ENCODE measurements at regions not wholly inside any gene's neighbourhood (a gene's known extent, or its start where the extent isn't known, plus 50 kb on each side); places are given as distances from the start of the nearest gene placed in this dataset.
"Not testable (repeated sequence)": the region's sequence is repeated elsewhere in the genome, so short reads cannot be mapped to it uniquely, and the experiment has no call there.

DNA sequence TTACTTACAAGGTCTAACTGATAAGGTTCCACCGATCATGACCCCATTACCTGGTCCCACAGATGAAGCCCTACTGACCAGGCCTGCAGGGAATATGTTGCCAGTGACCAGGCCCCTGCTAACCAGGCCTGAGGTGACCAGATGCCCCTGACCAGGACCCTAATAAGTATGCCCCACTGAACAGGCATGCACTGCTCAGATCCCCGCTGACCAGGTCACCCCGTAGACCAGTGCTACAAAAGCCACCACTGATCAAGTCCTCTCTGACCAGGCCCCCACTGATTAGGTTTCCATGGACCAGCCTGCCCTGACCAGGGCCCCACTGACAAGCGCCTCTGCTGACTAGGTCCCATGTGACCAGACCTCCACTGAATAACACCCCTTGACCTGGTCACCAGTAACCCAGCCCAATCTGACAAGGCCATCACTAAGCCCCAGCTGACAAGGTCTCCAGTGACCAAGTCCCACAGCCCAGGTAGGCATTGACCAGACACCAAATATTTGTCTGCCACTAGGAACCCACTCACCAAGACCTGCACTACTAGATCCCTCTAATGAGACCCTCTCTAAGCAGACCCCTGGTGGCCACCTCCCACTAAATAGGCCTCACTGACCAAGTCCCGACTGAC is 228.5 kb downstream of the CWH43 start:
- H3K36me3 Mint-ChIP-seq; H3K36me3 ChIP-seq (ENCODE audit: insufficient read depth, low read length); H3K27ac ChIP-seq (ENCODE audit: low read depth, low read length); H3K9me3 ChIP-seq (ENCODE audit: low read length); H3K27me3 ChIP-seq (ENCODE audit: insufficient read depth, low read length, poor library complexity, severe bottlenecking); H3K4me3 ChIP-seq (ENCODE audit: low read length); H3K27ac Mint-ChIP-seq; H3K4me3 Mint-ChIP-seq; H3K27me3 Mint-ChIP-seq; H3K4me1 ChIP-seq (ENCODE audit: insufficient read depth, low read length); POLR2A ChIA-PET; CTCF ChIA-PET; H3K4me1 Mint-ChIP-seq; DNase-seq: not testable (repeated sequence)
- peaks cover 8 to 44% (median 18%) of the 10 kb centered on the region in 5 donors for H3K9me3 Mint-ChIP-seq

- not testable (repeated sequence) for H3K36me3 Mint-ChIP-seq
Measured at GRCh38 chr4:49215082-49215479, 229.0 kb downstream of the CWH43 start.

GRCh38 chr4:49216606-49217005 is 230.5 kb downstream of the CWH43 start:
- H3K4me3 Mint-ChIP-seq; H3K4me1 ChIP-seq (ENCODE audit: insufficient read depth, low read length); H3K27ac ChIP-seq (ENCODE audit: low read depth, low read length); H3K36me3 ChIP-seq (ENCODE audit: insufficient read depth, low read length); H3K4me1 Mint-ChIP-seq; H3K36me3 Mint-ChIP-seq; H3K27ac Mint-ChIP-seq; H3K27me3 ChIP-seq (ENCODE audit: insufficient read depth, low read length, poor library complexity, severe bottlenecking); POLR2A ChIA-PET; H3K9me3 ChIP-seq (ENCODE audit: low read length); CTCF ChIA-PET; H3K27me3 Mint-ChIP-seq; DNase-seq; H3K4me3 ChIP-seq (ENCODE audit: low read length): not testable (repeated sequence)
- H3K9me3 Mint-ChIP-seq, result peaks cover 14 to 55% (median 22%) of the 10 kb centered on the region in 5 donors

More at GRCh38 chr4:49215082-49215479, 229.0 kb downstream of the CWH43 start:
- H3K27ac ChIP-seq (ENCODE audit: low read depth, low read length); H3K4me3 ChIP-seq (ENCODE audit: low read length); H3K9me3 ChIP-seq (ENCODE audit: low read length); H3K4me1 Mint-ChIP-seq; H3K27me3 ChIP-seq (ENCODE audit: insufficient read depth, low read length, poor library complexity, severe bottlenecking); POLR2A ChIA-PET; CTCF ChIA-PET; H3K4me3 Mint-ChIP-seq; H3K27ac Mint-ChIP-seq; H3K36me3 ChIP-seq (ENCODE audit: insufficient read depth, low read length); H3K27me3 Mint-ChIP-seq; H3K4me1 ChIP-seq (ENCODE audit: insufficient read depth, low read length); DNase-seq: not testable (repeated sequence)
- H3K9me3 Mint-ChIP-seq, result peaks cover 8 to 45% (median 18%) of the 10 kb centered on the region in 5 donors

DNA sequence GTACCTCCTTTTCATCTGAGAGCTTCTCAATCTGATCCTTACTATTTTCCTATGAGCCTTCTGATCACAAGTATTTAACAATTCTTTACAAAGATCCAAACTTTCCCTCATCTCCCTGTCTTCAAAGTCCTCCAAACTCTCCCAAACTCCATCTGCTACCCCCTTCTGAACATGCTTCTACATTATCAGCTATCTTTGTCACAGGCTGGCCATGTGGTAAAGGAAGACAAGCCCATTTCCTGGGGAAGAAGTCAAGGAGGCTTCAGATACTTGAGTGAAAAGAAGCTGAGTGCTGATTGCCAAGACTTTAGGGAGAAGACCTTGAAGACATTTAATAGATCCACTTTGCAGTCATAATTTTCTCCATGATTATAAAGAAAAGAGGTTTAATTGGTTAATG is 231.4 kb downstream of the CWH43 start:
- ChIA-PET CTCF (no interaction called here), POLR2A (no interaction called here)
- peaks cover 19 to 53% (median 30%) of the 10 kb centered on the region in 5 donors for H3K9me3 Mint-ChIP-seq
- peaks cover 0 to 4% (median 0%) of the 10 kb centered on the region in 3 donors for H3K36me3 Mint-ChIP-seq
- no peak overlapping the region for H3K4me3 Mint-ChIP-seq
- Histone ChIP-seq H3K27ac (ENCODE audit: low read depth, low read length) (no peak overlapping the region), H3K4me3 (ENCODE audit: low read length) (no peak overlapping the region), H3K9me3 (ENCODE audit: low read length) (no peaks in the 10 kb centered on the region), H3K27me3 (ENCODE audit: insufficient read depth, low read length, poor library complexity, severe bottlenecking) (no peaks in the 10 kb centered on the region), H3K36me3 (ENCODE audit: insufficient read depth, low read length) (no peaks in the 10 kb centered on the region), H3K4me1 (ENCODE audit: insufficient read depth, low read length) (no peaks in the 10 kb centered on the region)
- no peaks in the 10 kb centered on the region for H3K4me1 Mint-ChIP-seq
- no peak overlapping the region for H3K27ac Mint-ChIP-seq
- peaks cover 0 to 5% of the 10 kb centered on the region in 2 donors for H3K27me3 Mint-ChIP-seq
- DNase-seq, result no peak

- H3K36me3 Mint-ChIP-seq; POLR2A ChIA-PET; H3K36me3 ChIP-seq (ENCODE audit: insufficient read depth, low read length); H3K27ac Mint-ChIP-seq; DNase-seq; H3K4me1 ChIP-seq (ENCODE audit: insufficient read depth, low read length); H3K27me3 Mint-ChIP-seq; CTCF ChIA-PET; H3K27me3 ChIP-seq (ENCODE audit: insufficient read depth, low read length, poor library complexity, severe bottlenecking); H3K4me3 Mint-ChIP-seq; H3K4me3 ChIP-seq (ENCODE audit: low read length); H3K9me3 ChIP-seq (ENCODE audit: low read length); H3K27ac ChIP-seq (ENCODE audit: low read depth, low read length); H3K4me1 Mint-ChIP-seq: not testable (repeated sequence)
- H3K9me3 Mint-ChIP-seq, result peaks cover 20 to 56% (median 32%) of the 10 kb centered on the region in 5 donors
Measured at GRCh38 chr4:49218094-49218493, 232.0 kb downstream of the CWH43 start.

DNA sequence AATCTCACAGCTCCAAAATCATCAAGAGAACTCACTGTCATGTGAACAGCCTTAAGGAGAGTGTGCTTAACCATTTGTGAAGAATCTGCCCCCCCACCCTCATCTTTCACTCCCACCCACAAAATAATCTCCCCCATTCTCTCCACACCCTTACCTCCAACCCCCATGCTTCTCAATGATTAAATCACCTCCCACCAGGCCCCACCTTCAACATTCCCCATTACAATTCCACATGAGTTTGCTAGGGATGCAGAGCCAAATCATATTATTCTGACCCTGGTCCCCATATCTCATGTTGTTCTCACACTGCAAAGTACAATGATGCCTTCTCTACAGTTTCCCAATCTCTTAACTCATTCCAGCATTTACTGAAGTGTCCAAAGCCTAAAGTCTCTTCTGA is 232.9 kb downstream of the CWH43 start:
- H3K36me3 Mint-ChIP-seq; H3K27ac Mint-ChIP-seq; H3K4me3 Mint-ChIP-seq; DNase-seq; H3K36me3 ChIP-seq (ENCODE audit: insufficient read depth, low read length); H3K27ac ChIP-seq (ENCODE audit: low read depth, low read length); H3K9me3 ChIP-seq (ENCODE audit: low read length); H3K4me1 Mint-ChIP-seq; POLR2A ChIA-PET; H3K27me3 ChIP-seq (ENCODE audit: insufficient read depth, low read length, poor library complexity, severe bottlenecking); CTCF ChIA-PET; H3K27me3 Mint-ChIP-seq; H3K4me3 ChIP-seq (ENCODE audit: low read length); H3K4me1 ChIP-seq (ENCODE audit: insufficient read depth, low read length): not testable (repeated sequence)
- peaks cover 21 to 55% (median 32%) of the 10 kb centered on the region in 5 donors for H3K9me3 Mint-ChIP-seq

DNA sequence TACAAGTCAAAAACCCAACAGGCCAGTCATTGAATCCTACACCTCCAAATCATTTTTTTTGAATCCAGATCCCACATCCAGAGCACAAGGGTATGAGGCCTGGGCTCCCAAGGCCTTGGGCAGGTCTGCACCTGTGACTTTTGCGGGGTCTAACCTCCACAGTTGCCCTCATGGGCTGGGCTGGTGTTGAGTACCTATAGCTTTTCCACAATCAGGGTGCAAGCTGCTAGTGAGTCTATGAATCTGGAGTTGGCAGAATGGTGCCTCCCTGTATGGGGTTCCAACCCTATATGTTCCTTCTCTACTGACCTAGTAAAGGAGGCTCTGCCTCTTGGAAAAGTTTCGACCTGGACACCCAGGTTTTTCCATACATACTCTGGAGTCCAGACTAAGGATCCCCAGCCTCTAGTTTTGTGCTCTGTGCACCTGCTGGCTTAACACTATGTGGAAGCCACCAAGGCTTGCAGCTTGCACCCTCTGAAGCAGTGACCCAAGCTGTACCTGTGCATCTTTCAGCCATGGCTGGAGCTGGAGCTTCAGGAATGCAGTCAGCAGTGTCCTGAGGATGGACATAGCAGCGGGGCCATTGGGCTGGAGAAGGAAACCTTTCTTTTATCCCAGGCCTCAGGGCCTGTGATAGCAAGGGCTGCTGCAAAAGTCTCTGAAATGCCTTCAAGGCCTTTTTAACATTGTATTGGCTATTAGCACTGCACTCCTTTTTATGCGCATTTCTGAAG is 233.6 kb downstream of the CWH43 start:
- H3K27me3 Mint-ChIP-seq; H3K27ac ChIP-seq (ENCODE audit: low read depth, low read length); H3K27me3 ChIP-seq (ENCODE audit: insufficient read depth, low read length, poor library complexity, severe bottlenecking); H3K9me3 ChIP-seq (ENCODE audit: low read length); H3K4me1 ChIP-seq (ENCODE audit: insufficient read depth, low read length); CTCF ChIA-PET; POLR2A ChIA-PET; H3K4me3 Mint-ChIP-seq; H3K36me3 Mint-ChIP-seq; H3K36me3 ChIP-seq (ENCODE audit: insufficient read depth, low read length); H3K27ac Mint-ChIP-seq; H3K4me3 ChIP-seq (ENCODE audit: low read length); H3K4me1 Mint-ChIP-seq; DNase-seq: not testable (repeated sequence)
- H3K9me3 Mint-ChIP-seq, result peaks cover 19 to 53% (median 36%) of the 10 kb centered on the region in 5 donors

GRCh38 chr4:49221209-49221608 is 235.1 kb downstream of the CWH43 start:
- Histone ChIP-seq H3K36me3 (ENCODE audit: insufficient read depth, low read length) (no peaks in the 10 kb centered on the region), H3K9me3 (ENCODE audit: low read length) (no peaks in the 10 kb centered on the region), H3K4me1 (ENCODE audit: insufficient read depth, low read length) (no peaks in the 10 kb centered on the region), H3K27ac (ENCODE audit: low read depth, low read length) (no peak overlapping the region), H3K4me3 (ENCODE audit: low read length) (no peak overlapping the region), H3K27me3 (ENCODE audit: insufficient read depth, low read length, poor library complexity, severe bottlenecking) (no peaks in the 10 kb centered on the region)
- H3K27me3 Mint-ChIP-seq, result peaks cover 0 to 3% of the 10 kb centered on the region in 2 donors
- no peak overlapping the region for H3K4me3 Mint-ChIP-seq
- H3K36me3 Mint-ChIP-seq, result peaks cover 0 to 2% (median 0%) of the 10 kb centered on the region in 3 donors
- peaks cover 13 to 45% (median 34%) of the 10 kb centered on the region in 5 donors for H3K9me3 Mint-ChIP-seq
- no peak for DNase-seq
- CTCF ChIA-PET, result no interaction called here
- POLR2A ChIA-PET, result no interaction called here
- H3K4me1 Mint-ChIP-seq, result no peaks in the 10 kb centered on the region
- no peak overlapping the region for H3K27ac Mint-ChIP-seq

Measured in CD8-positive, alpha-beta memory T cell (primary cell).